Suppressor macrophage treated with lipopolysaccharide for 1 hour (primary cell): ENCODE measurements at regions not wholly inside any gene's neighbourhood (a gene's known extent, or its start where the extent isn't known, plus 50 kb on each side); places are given as distances from the start of the nearest gene placed in this dataset.

Experiments
- DNase-seq, 3 donors: peaks; one replicate each; pipeline ENCODE4 v3.0.0-alpha.2; 2020 to 2022

DNA sequence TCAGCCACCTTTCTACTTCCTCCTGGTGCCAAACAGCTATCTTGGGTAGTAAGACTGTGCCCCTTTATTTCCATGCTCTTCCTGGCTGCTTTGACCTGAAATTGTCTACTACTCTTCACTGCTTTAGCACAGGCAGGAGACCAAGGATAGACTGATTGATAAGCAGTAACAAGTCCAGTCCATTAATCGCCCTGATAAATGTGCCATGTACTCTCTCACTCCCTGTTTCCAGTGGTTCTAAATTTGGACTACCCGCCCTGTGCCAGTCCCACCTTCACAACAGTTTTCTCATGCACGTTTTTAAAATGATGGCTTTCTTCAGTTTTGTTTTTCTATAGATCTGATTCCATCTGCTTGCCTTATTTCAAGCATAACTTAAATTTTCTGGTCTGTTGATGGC, 189.6 kb upstream of the RBMS1 start:
- DNase-seq, result no peak

GRCh38 chr2:160687629-160688028, 194.0 kb upstream of the RBMS1 start:
- no peak for DNase-seq

- DNase-seq, result no peak
Observed at GRCh38 chr2:160689441-160689840, 195.8 kb upstream of the RBMS1 start.

- no peak for DNase-seq
Observed at GRCh38 chr2:160694221-160694620, 200.6 kb upstream of the RBMS1 start.

GRCh38 chr2:160694631-160695030, 201.0 kb upstream of the RBMS1 start:
- no peak for DNase-seq

GRCh38 chr2:160695402-160696086, 201.9 kb upstream of the RBMS1 start:
- DNase-seq, result no peak

- DNase-seq, result no peak
Observed at GRCh38 chr2:160696087-160696452, 202.5 kb upstream of the RBMS1 start.

- no peak for DNase-seq
Observed at GRCh38 chr2:160697817-160698216, 204.2 kb upstream of the RBMS1 start.

GRCh38 chr2:160700021-160700814, 206.6 kb upstream of the RBMS1 start:
- DNase-seq, result no peak

GRCh38 chr2:160701822-160702221, 208.2 kb upstream of the RBMS1 start:
- DNase-seq, result no peak

DNA sequence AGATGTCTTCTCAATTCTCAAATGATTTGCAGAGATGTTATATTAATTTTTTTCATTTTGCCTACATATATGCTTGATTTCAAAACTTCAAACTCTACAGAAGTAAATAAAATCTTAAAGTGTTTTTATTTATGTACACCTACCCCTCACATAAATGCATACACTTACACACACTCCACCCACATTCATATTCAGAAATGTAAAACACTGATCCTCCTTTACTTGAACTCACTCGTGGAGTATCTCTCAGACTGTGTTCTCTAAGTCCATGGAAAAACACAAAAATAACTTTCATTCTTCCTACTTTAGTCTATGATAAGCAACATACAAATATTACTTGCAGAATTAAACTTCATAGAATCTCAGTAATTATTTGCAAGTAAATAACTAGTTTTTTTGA, 209.1 kb upstream of the RBMS1 start:
- DNase-seq, result no peak

GRCh38 chr2:160703648-160704585, 210.3 kb upstream of the RBMS1 start:
- peak; percentile 87 to 93 (median 93) for DNase-seq

GRCh38 chr2:160715428-160715827, 221.8 kb upstream of the RBMS1 start:
- DNase-seq, result peak in 2 of 3 donors; percentile 6 to 7

DNA sequence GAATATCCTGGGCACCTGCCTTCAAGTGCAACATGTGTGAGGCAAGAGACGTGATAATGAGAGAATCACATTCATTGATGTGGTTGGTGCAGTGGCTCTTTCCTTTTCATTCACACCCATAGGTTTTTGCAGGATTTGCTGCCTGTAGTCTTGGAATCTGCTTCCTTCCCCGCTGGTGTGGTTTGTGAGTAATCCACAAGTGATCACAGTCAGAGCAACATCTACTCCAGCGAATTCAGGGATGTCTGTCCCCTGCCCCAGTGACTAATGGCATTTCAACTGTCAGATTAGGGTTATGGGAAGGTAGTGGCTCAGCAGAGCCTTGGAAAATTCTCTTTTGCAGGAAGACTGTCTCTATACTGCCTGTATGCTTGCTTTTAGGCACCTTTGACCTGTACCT, 225.5 kb upstream of the RBMS1 start:
- DNase-seq, result peak in 2 of 3 donors; percentile 22 to 34

GRCh38 chr2:160720098-160720497, 226.5 kb upstream of the RBMS1 start:
- DNase-seq, result no peak

DNA sequence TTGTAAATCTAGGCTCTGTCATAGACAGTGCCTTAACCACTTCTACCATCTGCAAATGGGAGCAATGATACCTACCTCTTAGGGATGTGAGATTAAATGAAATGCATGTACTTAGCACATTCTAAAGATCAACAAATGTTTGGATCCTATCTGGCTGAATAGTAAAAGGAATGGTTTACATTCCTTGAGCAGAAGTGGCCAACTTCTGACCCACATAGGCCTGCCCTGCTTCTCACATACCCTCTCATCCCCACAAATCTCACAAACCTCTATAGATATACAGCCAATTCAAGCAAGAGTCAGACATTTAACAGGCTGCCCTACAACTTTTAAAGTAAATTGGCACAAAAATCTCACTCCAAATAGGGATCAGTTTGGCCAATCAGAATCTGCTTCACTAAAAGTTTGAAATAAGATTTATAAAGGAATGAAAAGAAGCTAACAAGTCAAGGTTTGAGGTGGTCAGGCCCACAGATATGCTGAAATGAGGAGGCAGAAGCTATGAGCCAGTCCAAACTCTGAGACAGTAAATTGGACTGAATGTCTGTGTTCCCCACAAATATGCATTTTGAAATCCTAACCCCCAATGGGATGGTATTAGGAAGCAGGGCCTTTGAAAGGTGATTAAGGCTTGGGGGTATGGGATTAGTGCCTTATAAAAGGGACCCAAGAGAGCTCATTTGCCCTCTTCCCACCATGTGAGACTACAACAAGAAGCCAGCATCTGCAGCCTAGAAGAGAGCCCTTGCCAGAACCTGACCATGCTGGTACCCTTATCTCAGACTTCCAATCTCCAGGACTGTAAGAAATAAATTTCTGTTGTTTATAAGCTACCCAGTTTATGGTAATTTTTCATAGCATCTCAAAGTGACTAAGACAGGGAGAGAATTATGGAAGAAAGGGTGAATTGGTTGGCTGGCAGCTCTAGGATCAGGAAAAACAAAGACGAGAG, 227.8 kb upstream of the RBMS1 start:
- DNase-seq, result no peak

- peak; percentile 46 to 85 (median 74) for DNase-seq
Observed at GRCh38 chr2:160726046-160726445, 232.4 kb upstream of the RBMS1 start.

GRCh38 chr2:160730296-160730995, 236.8 kb upstream of the RBMS1 start:
- peak; percentile 31 to 52 (median 35) for DNase-seq

- DNase-seq, result peak in 1 of 3 donors; percentile 14
Observed at GRCh38 chr2:160731415-160731814, 237.8 kb upstream of the RBMS1 start.

DNA sequence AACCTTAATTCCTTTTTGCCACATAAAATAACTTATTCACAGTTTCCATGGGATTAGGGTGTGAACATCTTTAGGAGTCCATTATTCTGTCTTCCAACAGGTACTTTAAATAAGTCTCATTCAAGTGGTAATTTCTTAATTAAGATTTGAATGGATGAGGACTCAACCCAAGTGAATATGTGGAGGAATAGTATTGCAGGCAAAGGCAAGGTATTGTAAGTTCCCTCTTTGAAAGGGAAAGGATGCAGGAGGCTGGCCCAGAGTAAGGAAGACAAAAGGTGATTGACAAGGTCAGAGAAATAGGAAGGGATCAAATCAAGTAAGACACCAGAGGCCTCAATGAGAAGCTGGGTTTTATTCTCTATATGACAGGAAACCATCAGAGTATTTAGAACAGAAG, 238.2 kb upstream of the RBMS1 start:
- no peak for DNase-seq

- DNase-seq, result no peak
Observed at GRCh38 chr2:160735696-160736095, 242.1 kb upstream of the RBMS1 start.
